Natural killer cell (primary cell): ENCODE measurements at regions not wholly inside any gene's neighbourhood (a gene's known extent, or its start where the extent isn't known, plus 50 kb on each side); places are given as distances from the start of the nearest gene placed in this dataset.

Source experiments
- ATAC-seq, 3 donors: fragments of 150-1000 bp in 2 of 3; fragments of 200-7000 bp in 1 of 3; cut with Tn5 transposase; 1 replicate in 1 of 3; 2 replicates in 2 of 3; pipeline ENCODE4 v1.10.0; 2021; ENCODE audit warnings: mild to moderate bottlenecking in 2 of 3, moderate library complexity in 2 of 3
- DNase-seq, 2 donors: peaks; one replicate each; pipeline versions ENCODE4 v3.0.0 to v3.0.0-alpha.2; 2013 to 2021; ENCODE audit warnings: mixed read lengths in 1 of 2
- H3K27ac ChIP-seq: one replicate; pipeline ENCODE4 v1.5.1; 2013; ENCODE audit warnings: mild to moderate bottlenecking, low read length
- H3K27me3 ChIP-seq: one replicate; pipeline ENCODE4 v1.6.1; 2013; ENCODE audit warnings: low read length; ENCODE audit not compliant: control insufficient read depth, insufficient read depth
- H3K36me3 ChIP-seq: one replicate; pipeline ENCODE4 v1.6.1; 2013; ENCODE audit warnings: low read length; ENCODE audit not compliant: control insufficient read depth, insufficient read depth
- H3K4me1 ChIP-seq: one replicate; pipeline ENCODE4 v1.6.1; 2013; ENCODE audit warnings: low read length; ENCODE audit not compliant: control insufficient read depth, insufficient read depth
- H3K4me3 ChIP-seq: one replicate; pipeline ENCODE4 v1.5.1; 2013; ENCODE audit warnings: low read length
- H3K9me3 ChIP-seq: one replicate; pipeline ENCODE4 v1.6.1; 2013; ENCODE audit warnings: low read length; ENCODE audit not compliant: control insufficient read depth, insufficient read depth
- H3K27ac Mint-ChIP-seq, 2 donors: one replicate each; pipeline ENCODE4 v1.8.0; 2022; ENCODE audit warnings: mild to moderate bottlenecking in 2 of 2, mixed read lengths in 2 of 2, moderate library complexity in 1 of 2
- H3K27me3 Mint-ChIP-seq, 2 donors: one replicate each; pipeline ENCODE4 v1.8.0; 2022; ENCODE audit warnings: low read depth in 2 of 2, mixed read lengths in 2 of 2
- H3K36me3 Mint-ChIP-seq: one replicate; pipeline ENCODE4 v1.8.0; 2022; ENCODE audit warnings: mixed read lengths
- H3K4me1 Mint-ChIP-seq, 2 donors: one replicate each; pipeline ENCODE4 v1.8.0; 2022; ENCODE audit warnings: mixed read lengths in 2 of 2
- H3K4me3 Mint-ChIP-seq: one replicate; pipeline ENCODE4 v1.8.0; 2022; ENCODE audit warnings: mild to moderate bottlenecking, moderate library complexity, mixed read lengths
- H3K9me3 Mint-ChIP-seq, 2 donors: one replicate each; pipeline ENCODE4 v1.8.0; 2022; ENCODE audit warnings: mixed read lengths in 2 of 2
- WGBS: methylation state at CpG from one replicate; pipeline ENCODE4 v1.1.7; 2013; ENCODE audit warnings: missing lambda C conversion rate; ENCODE audit not compliant: insufficient coverage; 5-methylcytosine and 5-hydroxymethylcytosine counted together
- intact Hi-C: fragments of 100-400 bp; cut with micrococcal nuclease; formaldehyde crosslinking; loops from one replicate; pipeline ENCODE4 v1.14.2; 2022
- TF ChIP-seq, protein P1 (sequence below): fragments of 200-600 bp; IDR thresholded peaks from one replicate; pipeline ENCODE4 v1.8.0; 2022; ENCODE audit warnings: antibody characterized with exemption

DNA sequence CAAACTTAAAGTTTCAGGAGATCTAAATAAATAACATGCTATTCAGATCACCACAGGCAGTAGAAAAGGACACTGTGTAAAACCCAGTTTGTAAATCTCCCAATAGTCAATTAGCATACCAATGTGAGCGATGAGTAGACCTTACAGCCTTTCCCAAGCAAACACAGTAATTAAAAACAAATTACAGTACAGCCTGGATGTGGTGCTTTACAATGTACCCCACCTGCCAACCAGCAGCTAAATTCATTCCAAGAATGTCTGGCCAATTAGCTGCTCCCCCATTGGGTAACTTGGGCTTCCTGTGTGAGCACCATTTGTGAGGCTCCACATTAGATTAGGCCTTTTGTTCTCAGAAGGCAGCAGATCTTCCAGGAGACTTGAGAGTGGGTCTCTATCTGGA lies 635.0 kb downstream of the TBL1XR1 start:
- Histone ChIP-seq H3K36me3 (no peaks in the 10 kb centered on the region), H3K4me1 (no peaks in the 10 kb centered on the region), H3K9me3 (no peaks in the 10 kb centered on the region), H3K4me3 (no peak overlapping the region), H3K27me3 (no peaks in the 10 kb centered on the region), H3K27ac (no peak overlapping the region)
- Mint-ChIP-seq H3K36me3 (no peaks in the 10 kb centered on the region), H3K27ac (no peak overlapping the region), H3K27me3 (no peaks in the 10 kb centered on the region), H3K4me3 (no peak overlapping the region), H3K9me3 (peaks cover 13 to 16% of the 10 kb centered on the region in 2 donors), H3K4me1 (no peaks in the 10 kb centered on the region)
- ATAC-seq = no peak
- TF ChIP-seq, protein P1, sequence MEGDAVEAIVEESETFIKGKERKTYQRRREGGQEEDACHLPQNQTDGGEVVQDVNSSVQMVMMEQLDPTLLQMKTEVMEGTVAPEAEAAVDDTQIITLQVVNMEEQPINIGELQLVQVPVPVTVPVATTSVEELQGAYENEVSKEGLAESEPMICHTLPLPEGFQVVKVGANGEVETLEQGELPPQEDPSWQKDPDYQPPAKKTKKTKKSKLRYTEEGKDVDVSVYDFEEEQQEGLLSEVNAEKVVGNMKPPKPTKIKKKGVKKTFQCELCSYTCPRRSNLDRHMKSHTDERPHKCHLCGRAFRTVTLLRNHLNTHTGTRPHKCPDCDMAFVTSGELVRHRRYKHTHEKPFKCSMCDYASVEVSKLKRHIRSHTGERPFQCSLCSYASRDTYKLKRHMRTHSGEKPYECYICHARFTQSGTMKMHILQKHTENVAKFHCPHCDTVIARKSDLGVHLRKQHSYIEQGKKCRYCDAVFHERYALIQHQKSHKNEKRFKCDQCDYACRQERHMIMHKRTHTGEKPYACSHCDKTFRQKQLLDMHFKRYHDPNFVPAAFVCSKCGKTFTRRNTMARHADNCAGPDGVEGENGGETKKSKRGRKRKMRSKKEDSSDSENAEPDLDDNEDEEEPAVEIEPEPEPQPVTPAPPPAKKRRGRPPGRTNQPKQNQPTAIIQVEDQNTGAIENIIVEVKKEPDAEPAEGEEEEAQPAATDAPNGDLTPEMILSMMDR = no peak
- no peak for DNase-seq
- intact Hi-C loops = no loop called here
- 100% methylated on average over 1 of the region's 1 CpG for WGBS

DNA sequence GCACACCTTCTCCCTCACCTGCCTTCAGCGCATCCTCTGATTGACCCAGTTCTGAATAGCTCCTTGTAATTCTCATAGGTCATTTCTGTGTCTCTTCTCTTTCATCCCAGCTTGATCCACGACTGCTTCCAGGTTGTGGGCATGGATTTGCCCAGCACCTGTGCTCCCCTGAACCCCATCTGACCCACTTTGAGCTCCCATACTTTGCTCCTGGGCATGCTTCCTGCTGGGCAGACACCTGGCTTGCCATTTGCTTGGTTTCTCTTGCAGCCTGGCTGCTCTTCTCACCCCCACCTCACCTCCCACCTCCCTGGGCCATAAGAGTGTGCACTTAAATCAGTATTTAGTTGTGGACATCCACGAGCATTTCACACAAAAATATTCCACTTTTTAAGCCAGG lies 635.5 kb downstream of the TBL1XR1 start:
- no peak overlapping the region for H3K27ac ChIP-seq
- H3K27me3 ChIP-seq = no peaks in the 10 kb centered on the region
- H3K36me3 ChIP-seq = no peaks in the 10 kb centered on the region
- no peaks in the 10 kb centered on the region for H3K4me1 Mint-ChIP-seq
- 67% methylated on average over 2 of the region's 3 CpGs for WGBS
- peaks cover 15 to 16% of the 10 kb centered on the region in 2 donors for H3K9me3 Mint-ChIP-seq
- ATAC-seq (no peak), DNase-seq (no peak)
- H3K27me3 Mint-ChIP-seq = no peaks in the 10 kb centered on the region
- intact Hi-C loops = no loop called here
- H3K36me3 Mint-ChIP-seq = no peaks in the 10 kb centered on the region
- H3K9me3 ChIP-seq = no peaks in the 10 kb centered on the region
- H3K4me1 ChIP-seq = no peaks in the 10 kb centered on the region
- H3K4me3 Mint-ChIP-seq = no peak overlapping the region
- TF ChIP-seq, protein P1 = no peak
- H3K27ac Mint-ChIP-seq = no peak overlapping the region
- H3K4me3 ChIP-seq = no peak overlapping the region

DNA sequence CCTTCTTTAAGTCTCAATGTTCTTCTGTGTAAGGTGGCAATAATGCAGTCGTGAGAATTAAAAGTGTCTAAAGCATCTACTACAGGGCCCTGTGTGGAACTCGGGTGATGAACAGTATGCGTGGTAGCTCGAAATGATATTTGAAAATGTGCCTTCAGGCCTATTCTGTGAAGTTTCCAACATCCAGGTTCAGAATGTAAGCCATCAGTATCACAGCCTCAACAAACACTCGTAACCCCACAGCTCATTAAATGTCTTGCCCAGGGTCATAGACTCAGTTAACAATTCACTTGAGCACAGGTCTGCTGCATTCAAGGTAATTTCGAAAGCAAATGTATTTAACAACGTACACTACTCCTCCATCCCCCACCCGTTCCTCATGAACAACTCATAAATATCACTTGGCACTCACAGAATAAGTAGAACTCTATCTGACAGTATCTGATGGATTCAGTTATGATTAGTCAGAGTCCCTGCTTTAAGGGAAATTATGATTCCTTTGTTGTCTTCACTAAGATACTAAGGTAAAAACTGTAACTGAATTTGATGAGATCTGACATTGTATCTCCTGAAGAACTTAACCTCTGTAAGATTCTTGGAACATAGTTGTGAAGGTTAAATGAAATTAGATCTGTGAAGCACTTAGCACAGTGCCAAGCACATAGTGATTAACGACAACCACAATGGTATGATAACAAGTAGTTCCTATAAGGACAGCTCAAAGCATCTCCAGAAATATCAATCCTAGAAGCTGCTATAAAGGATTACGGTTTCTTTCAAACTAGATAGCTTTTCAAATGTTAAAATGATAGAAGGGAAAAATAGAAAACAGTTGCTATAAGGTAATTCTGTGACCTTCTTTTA lies 642.3 kb downstream of the TBL1XR1 start:
- H3K4me3 Mint-ChIP-seq = no peak overlapping the region
- intact Hi-C loops = no loop called here
- H3K27ac ChIP-seq = no peak overlapping the region

More for the DNA sequence above, 642.3 kb downstream of the TBL1XR1 start:
- no peaks in the 10 kb centered on the region for H3K27me3 ChIP-seq
- no peak overlapping the region for H3K4me3 ChIP-seq
- H3K4me1 ChIP-seq = no peaks in the 10 kb centered on the region
- TF ChIP-seq, protein P1 = no peak
- 79% methylated on average over 10 of the region's 10 CpGs for WGBS
- no peaks in the 10 kb centered on the region for H3K9me3 ChIP-seq
- DNase-seq = no peak
- Mint-ChIP-seq H3K27ac (no peak overlapping the region), H3K27me3 (no peaks in the 10 kb centered on the region), H3K4me1 (no peaks in the 10 kb centered on the region), H3K36me3 (no peaks in the 10 kb centered on the region), H3K9me3 (peaks cover 10 to 12% of the 10 kb centered on the region in 2 donors)
- no peaks in the 10 kb centered on the region for H3K36me3 ChIP-seq
- ATAC-seq = no peak
